Esophagus squamous epithelium (tissue), 4 donors: ENCODE measurements at regions not wholly inside any gene's neighbourhood (a gene's known extent, or its start where the extent isn't known, plus 50 kb on each side); places are given as distances from the start of the nearest gene placed in this dataset.

Source experiments
- CTCF ChIP-seq, 6 experiments: fragments of 450-650 bp in 4 of 6; fragments of 200-600 bp in 2 of 6; sonication (generic) in 2 of 6; IDR thresholded peaks; one replicate each; pipeline ENCODE4 v1.5.1; 2016 to 2019; ENCODE audit warnings: antibody characterized with exemption in 6 of 6, mild to moderate bottlenecking in 4 of 6, moderate library complexity in 4 of 6
- POLR2A ChIP-seq, 4 donors: fragments of 450-650 bp; IDR thresholded peaks; one replicate each; pipeline ENCODE4 v1.6.1; 2017; ENCODE audit warnings: antibody characterized with exemption in 4 of 4, mild to moderate bottlenecking in 4 of 4, moderate library complexity in 3 of 4

DNA sequence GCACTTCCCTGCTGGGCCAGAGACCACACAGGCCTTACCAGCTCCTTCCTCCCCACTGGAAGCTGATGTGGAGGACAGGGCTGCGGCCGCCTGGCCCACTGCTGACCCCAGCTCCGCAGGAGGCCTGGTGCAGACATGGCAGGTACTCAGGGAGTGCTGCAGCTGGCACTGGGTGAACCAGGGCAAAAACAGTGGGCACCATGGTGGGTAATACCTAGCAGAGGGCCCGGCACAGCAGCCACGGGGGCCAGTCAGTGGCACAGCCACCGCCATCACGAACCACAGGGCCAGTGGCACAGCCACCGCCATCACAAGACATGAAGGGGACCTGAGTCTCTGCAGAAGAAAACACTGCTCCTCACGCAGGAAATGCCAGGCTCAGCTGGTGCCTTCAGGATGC lies 152.6 kb upstream of the PPP2R2D start:
- TF ChIP-seq CTCF (IDR thresholded peaks at IDR 0.05) (no peak), POLR2A (IDR thresholded peaks at IDR 0.05) (no peak)
